Activated CD8-positive, alpha-beta T cell treated with anti-CD3 and anti-CD28 coated beads for 36 hours (primary cell): ENCODE measurements at regions not wholly inside any gene's neighbourhood (a gene's known extent, or its start where the extent isn't known, plus 50 kb on each side); places are given as distances from the start of the nearest gene placed in this dataset.

Experiments
- ATAC-seq: fragments of 200-7000 bp; cut with Tn5 transposase; one replicate; pipeline ENCODE4 v1.10.0; 2021; ENCODE audit warnings: mild to moderate bottlenecking, moderate library complexity
- CTCF ChIA-PET: fragments of 350-600 bp; sonication (Branson Sonifier 250); formaldehyde crosslinking; loops from one replicate; lab custom pipeline; 2021; ENCODE audit warnings: antibody characterized with exemption; lab: Charles Lee
- POLR2A ChIA-PET: fragments of 350-600 bp; sonication (Branson Sonifier 250); formaldehyde crosslinking; loops from one replicate; lab custom pipeline; 2021; ENCODE audit warnings: antibody characterized with exemption; lab: Charles Lee
- DNase-seq: peaks from one replicate; pipeline ENCODE4 v3.0.0-alpha.2; 2020
- H3K27ac Mint-ChIP-seq: one replicate; pipeline ENCODE4 v1.8.0; 2021; ENCODE audit warnings: mild to moderate bottlenecking, mixed read lengths
- H3K27me3 Mint-ChIP-seq: one replicate; pipeline ENCODE4 v1.8.0; 2021; ENCODE audit warnings: mixed read lengths
- H3K36me3 Mint-ChIP-seq: one replicate; pipeline ENCODE4 v1.8.0; 2021; ENCODE audit warnings: low read depth, mixed read lengths
- H3K4me1 Mint-ChIP-seq: one replicate; pipeline ENCODE4 v1.8.0; 2021; ENCODE audit warnings: low read depth, mixed read lengths
- H3K4me3 Mint-ChIP-seq: one replicate; pipeline ENCODE4 v1.8.0; 2021; ENCODE audit warnings: mild to moderate bottlenecking, moderate library complexity, mixed read lengths
- H3K9me3 Mint-ChIP-seq: one replicate; pipeline ENCODE4 v1.8.0; 2021; ENCODE audit warnings: mixed read lengths
- intact Hi-C: fragments of 100-400 bp; cut with micrococcal nuclease; formaldehyde crosslinking; loops from one replicate; pipeline ENCODE4 v1.10.0; 2022
- TF ChIP-seq, protein P1 (sequence below): fragments of 200-600 bp; IDR thresholded peaks from one replicate; pipeline ENCODE4 v1.8.0; 2022; ENCODE audit warnings: antibody characterized with exemption, mild to moderate bottlenecking

DNA sequence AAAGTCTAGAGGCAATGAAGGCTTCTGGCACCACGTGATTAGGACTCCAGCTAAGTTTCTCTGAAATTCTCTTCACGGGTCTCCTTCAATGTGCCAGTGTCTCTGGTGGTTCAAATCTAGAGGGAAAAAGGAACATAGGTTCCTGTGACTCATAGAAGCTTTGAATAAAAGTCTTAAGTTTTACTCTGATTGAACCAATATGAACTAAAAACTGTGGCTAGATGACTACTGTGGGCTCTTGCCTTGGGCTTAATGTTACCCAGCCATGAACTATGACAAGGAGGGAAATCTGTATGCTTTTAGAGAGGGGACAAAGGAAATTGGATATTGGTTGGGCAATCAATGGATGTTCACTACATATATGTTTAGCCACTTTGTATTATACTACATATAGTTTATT lies 49.9 kb upstream of the TEX13D start:
- TF ChIP-seq, protein P1, sequence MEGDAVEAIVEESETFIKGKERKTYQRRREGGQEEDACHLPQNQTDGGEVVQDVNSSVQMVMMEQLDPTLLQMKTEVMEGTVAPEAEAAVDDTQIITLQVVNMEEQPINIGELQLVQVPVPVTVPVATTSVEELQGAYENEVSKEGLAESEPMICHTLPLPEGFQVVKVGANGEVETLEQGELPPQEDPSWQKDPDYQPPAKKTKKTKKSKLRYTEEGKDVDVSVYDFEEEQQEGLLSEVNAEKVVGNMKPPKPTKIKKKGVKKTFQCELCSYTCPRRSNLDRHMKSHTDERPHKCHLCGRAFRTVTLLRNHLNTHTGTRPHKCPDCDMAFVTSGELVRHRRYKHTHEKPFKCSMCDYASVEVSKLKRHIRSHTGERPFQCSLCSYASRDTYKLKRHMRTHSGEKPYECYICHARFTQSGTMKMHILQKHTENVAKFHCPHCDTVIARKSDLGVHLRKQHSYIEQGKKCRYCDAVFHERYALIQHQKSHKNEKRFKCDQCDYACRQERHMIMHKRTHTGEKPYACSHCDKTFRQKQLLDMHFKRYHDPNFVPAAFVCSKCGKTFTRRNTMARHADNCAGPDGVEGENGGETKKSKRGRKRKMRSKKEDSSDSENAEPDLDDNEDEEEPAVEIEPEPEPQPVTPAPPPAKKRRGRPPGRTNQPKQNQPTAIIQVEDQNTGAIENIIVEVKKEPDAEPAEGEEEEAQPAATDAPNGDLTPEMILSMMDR, result no peak
- Mint-ChIP-seq H3K4me3 (no peak overlapping the region), H3K27me3 (no peaks in the 10 kb centered on the region), H3K9me3 (peaks cover 1% of the 10 kb centered on the region), H3K27ac (peak overlapping the region; percentile 84), H3K4me1 (peaks cover 19% of the 10 kb centered on the region), H3K36me3 (peaks cover 1% of the 10 kb centered on the region)
- intact Hi-C loops, result no loop called here
- DNase-seq (no peak), ATAC-seq (peak; percentile 86)
- ChIA-PET CTCF (no interaction called here), POLR2A (no interaction called here)
